Parathyroid adenoma (tissue), 2 donors: ENCODE measurements at regions not wholly inside any gene's neighbourhood (a gene's known extent, or its start where the extent isn't known, plus 50 kb on each side); places are given as distances from the start of the nearest gene placed in this dataset.

Source experiments
- H2AFZ ChIP-seq: fragments of 300-600 bp; sonication (generic); one replicate; pipeline ENCODE4 v1.7.0; 2017; ENCODE audit warnings: antibody characterized with exemption, mild to moderate bottlenecking
- H3K27ac ChIP-seq: fragments of 300-600 bp; sonication (generic); one replicate; pipeline ENCODE4 v1.7.0; 2017
- H3K27me3 ChIP-seq: fragments of 300-600 bp; sonication (generic); one replicate; pipeline ENCODE4 v1.7.0; 2017; ENCODE audit warnings: low read length; ENCODE audit not compliant: control insufficient read depth, insufficient read depth
- H3K36me3 ChIP-seq: fragments of 300-600 bp; sonication (generic); one replicate; pipeline ENCODE4 v1.7.0; 2017; ENCODE audit warnings: low read length; ENCODE audit not compliant: control insufficient read depth, insufficient read depth
- H3K4me1 ChIP-seq: fragments of 300-600 bp; sonication (generic); one replicate; pipeline ENCODE4 v1.7.0; 2017; ENCODE audit warnings: control low read depth
- H3K4me2 ChIP-seq: fragments of 300-600 bp; sonication (generic); one replicate; pipeline ENCODE4 v1.7.0; 2017; ENCODE audit warnings: low read length
- H3K4me3 ChIP-seq: fragments of 300-600 bp; sonication (generic); one replicate; pipeline ENCODE4 v1.7.0; 2017; ENCODE audit warnings: low read depth, low read length
- H3K79me2 ChIP-seq: fragments of 300-600 bp; sonication (generic); one replicate; pipeline ENCODE4 v1.7.0; 2017; ENCODE audit warnings: control low read depth
- H3K9ac ChIP-seq: fragments of 300-600 bp; sonication (generic); one replicate; pipeline ENCODE4 v1.7.0; 2017; ENCODE audit warnings: mild to moderate bottlenecking
- H3K9me3 ChIP-seq: fragments of 300-600 bp; sonication (generic); one replicate; pipeline ENCODE4 v1.7.0; 2017; ENCODE audit warnings: low read length; ENCODE audit not compliant: control insufficient read depth
- TF ChIP-seq, protein P1 (sequence below): fragments of 300-600 bp; sonication (generic); IDR thresholded peaks from one replicate; pipeline ENCODE4 v1.7.0; 2017; ENCODE audit warnings: antibody characterized with exemption, mild to moderate bottlenecking
- donor health status: primary hyperparathyroidism.

DNA sequence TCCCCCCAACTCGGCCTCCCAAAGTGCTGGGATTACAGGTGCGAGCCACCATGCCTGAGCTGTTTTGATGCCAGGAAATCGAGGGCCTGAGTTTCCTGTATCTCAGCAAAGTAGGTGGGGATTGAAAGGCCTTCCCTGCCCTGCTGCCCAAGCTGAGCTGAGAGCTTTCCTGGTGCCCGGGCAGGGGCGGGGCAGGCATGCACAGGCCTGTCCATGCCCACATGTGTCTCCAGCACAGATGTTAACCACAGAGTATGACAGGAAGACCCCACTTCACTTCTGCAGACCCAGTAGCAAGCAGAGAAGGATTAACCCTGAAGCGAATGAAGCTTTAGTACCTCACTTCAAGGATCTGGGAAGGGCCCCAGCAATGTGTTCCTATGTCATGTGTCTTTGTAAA, 66.0 kb downstream of the GPR6 start:
- H3K4me3 ChIP-seq = no peak overlapping the region
- H3K9ac ChIP-seq = no peak overlapping the region
- no peaks in the 10 kb centered on the region for H3K9me3 ChIP-seq
- no peak overlapping the region for H3K27ac ChIP-seq
- TF ChIP-seq, protein P1, sequence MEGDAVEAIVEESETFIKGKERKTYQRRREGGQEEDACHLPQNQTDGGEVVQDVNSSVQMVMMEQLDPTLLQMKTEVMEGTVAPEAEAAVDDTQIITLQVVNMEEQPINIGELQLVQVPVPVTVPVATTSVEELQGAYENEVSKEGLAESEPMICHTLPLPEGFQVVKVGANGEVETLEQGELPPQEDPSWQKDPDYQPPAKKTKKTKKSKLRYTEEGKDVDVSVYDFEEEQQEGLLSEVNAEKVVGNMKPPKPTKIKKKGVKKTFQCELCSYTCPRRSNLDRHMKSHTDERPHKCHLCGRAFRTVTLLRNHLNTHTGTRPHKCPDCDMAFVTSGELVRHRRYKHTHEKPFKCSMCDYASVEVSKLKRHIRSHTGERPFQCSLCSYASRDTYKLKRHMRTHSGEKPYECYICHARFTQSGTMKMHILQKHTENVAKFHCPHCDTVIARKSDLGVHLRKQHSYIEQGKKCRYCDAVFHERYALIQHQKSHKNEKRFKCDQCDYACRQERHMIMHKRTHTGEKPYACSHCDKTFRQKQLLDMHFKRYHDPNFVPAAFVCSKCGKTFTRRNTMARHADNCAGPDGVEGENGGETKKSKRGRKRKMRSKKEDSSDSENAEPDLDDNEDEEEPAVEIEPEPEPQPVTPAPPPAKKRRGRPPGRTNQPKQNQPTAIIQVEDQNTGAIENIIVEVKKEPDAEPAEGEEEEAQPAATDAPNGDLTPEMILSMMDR = no peak
- H3K36me3 ChIP-seq = no peaks in the 10 kb centered on the region
- H2AFZ ChIP-seq = no peak overlapping the region
- H3K4me1 ChIP-seq = no peaks in the 10 kb centered on the region
- no peak overlapping the region for H3K4me2 ChIP-seq
- no peaks in the 10 kb centered on the region for H3K79me2 ChIP-seq
- H3K27me3 ChIP-seq = no peaks in the 10 kb centered on the region

DNA sequence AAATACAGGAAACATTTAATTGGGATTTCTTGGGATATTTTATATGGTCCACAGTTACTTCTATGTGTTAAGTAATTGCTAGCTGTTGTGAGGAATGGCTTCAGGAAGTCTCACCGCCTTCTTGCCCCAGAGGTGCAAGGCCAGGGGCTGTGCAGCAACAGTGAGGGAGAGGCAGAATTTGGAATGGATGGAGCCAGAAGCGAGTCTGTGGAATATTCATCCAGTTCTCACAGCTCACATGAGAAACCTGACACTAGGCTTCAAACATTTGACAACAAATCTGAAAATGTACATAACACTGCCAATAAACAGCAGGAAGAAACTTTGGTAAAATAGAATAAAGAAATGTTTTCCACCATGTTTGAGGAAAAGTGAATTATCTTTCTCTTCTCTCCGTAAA, 66.5 kb downstream of the GPR6 start:
- H3K36me3 ChIP-seq = no peaks in the 10 kb centered on the region
- TF ChIP-seq, protein P1 = no peak
- H2AFZ ChIP-seq = no peak overlapping the region
- H3K9me3 ChIP-seq = no peaks in the 10 kb centered on the region
- no peak overlapping the region for H3K9ac ChIP-seq
- no peak overlapping the region for H3K4me3 ChIP-seq
- no peaks in the 10 kb centered on the region for H3K27me3 ChIP-seq
- H3K4me1 ChIP-seq = no peaks in the 10 kb centered on the region
- H3K27ac ChIP-seq = no peak overlapping the region
- no peaks in the 10 kb centered on the region for H3K79me2 ChIP-seq
- no peak overlapping the region for H3K4me2 ChIP-seq

DNA sequence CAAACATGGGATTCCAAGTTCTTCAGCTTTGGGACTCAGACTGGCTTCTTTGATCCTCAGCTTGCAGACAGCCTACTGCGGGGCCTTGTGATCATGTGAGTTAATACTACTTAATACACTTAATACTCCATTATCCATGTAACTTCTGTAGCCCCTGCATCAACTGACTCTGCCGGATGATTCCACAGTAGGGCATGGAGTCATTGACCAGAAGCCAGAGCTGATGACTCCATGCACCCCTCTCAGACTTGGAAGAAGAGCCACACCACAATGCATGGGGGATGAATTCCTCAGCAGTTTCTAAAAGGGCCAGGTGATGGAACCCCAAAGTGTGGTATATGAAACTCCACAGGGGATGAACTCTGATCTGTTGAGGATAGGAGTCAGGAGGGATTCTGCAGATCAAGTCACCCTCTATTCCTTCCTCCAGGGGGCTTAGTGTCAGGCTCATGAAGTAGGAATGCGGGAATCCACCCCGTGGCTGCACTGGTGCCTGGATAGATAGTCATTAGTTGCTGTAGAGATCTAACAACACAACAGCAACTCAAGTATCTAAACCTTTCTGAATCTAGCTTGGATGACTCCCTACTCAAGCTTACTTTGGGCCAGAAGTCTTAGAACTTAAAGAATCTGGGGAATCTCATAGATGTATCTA, 70.2 kb downstream of the GPR6 start:
- Histone ChIP-seq H3K9ac (no peak overlapping the region), H3K79me2 (no peaks in the 10 kb centered on the region), H3K4me3 (no peak overlapping the region), H2AFZ (no peak overlapping the region), H3K36me3 (no peaks in the 10 kb centered on the region), H3K27me3 (no peaks in the 10 kb centered on the region), H3K27ac (no peak overlapping the region), H3K9me3 (no peaks in the 10 kb centered on the region), H3K4me2 (no peak overlapping the region), H3K4me1 (no peaks in the 10 kb centered on the region)
- TF ChIP-seq, protein P1 = no peak

DNA sequence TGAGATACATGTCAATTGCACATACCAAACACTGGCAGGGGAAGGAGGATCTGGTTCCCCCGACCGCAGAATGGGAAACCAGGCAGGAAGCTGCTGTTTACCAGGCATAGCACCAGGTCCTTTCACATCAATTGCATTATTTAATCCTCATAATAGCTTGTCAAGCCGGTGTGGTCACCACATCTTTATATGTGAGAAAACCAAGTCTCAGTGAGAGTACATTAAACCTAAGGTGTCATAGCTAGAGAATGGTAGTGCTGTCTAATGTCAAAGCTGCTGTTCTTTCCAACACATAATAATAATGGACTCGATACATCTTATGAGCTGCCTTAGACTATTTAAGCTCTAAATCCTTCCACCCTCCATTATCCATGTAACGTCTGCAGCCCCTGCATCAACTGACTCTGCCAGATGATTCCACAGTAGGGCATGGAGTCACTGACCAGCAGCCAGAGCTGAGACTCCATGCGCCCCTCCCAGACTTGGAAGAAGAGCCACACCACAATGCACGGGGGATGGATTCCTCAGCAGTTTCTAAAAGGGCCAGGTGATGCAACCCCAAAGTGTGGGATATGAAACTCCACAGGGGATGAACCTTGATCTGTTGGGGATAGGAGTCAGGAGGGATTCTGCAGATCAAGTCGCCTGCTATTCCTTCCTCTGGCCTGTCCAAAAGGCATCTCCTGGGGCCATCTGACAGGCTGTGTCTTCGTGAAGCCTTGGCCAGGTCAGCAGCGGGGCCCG, 71.8 kb downstream of the GPR6 start:
- no peaks in the 10 kb centered on the region for H3K27me3 ChIP-seq
- no peak overlapping the region for H3K27ac ChIP-seq
- H3K9me3 ChIP-seq = no peaks in the 10 kb centered on the region
- no peak overlapping the region for H2AFZ ChIP-seq
- no peaks in the 10 kb centered on the region for H3K79me2 ChIP-seq
- H3K4me3 ChIP-seq = no peak overlapping the region
- TF ChIP-seq, protein P1 = no peak
- no peaks in the 10 kb centered on the region for H3K4me1 ChIP-seq
- H3K9ac ChIP-seq = no peak overlapping the region
- H3K4me2 ChIP-seq = no peak overlapping the region
- no peaks in the 10 kb centered on the region for H3K36me3 ChIP-seq
